GM23338 (cell line): ENCODE measurements at regions not wholly inside any gene's neighbourhood (a gene's known extent, or its start where the extent isn't known, plus 50 kb on each side); places are given as distances from the start of the nearest gene placed in this dataset.

Experiments used
- ATAC-seq: fragments of 200-7000 bp; cut with Tn5 transposase; 3 replicates; pipeline ENCODE4 v1.9.1; 2020
- DNase-seq: peaks from one replicate; pipeline ENCODE4 v3.0.0-alpha.2; 2015; ENCODE audit warnings: low spot score
- H2AFZ ChIP-seq: fragments of 200-600 bp; sonication (generic); 2 replicates; pipeline ENCODE4 v1.8.0; 2016; ENCODE audit warnings: antibody characterized with exemption, mild to moderate bottlenecking, moderate library complexity
- H3F3A ChIP-seq: fragments of 200-600 bp; sonication (generic); replicated peaks from 2 replicates; pipeline ENCODE4 v1.8.0; 2017; ENCODE audit warnings: antibody characterized with exemption, mixed run types, low read depth
- H3K27ac ChIP-seq: fragments of 200-600 bp; sonication (generic); 2 replicates; pipeline ENCODE4 v1.6.1; 2016; ENCODE audit warnings: low read depth
- H3K27me3 ChIP-seq: fragments of 200-600 bp; sonication (generic); 2 replicates; pipeline ENCODE4 v1.8.0; 2016; ENCODE audit warnings: mild to moderate bottlenecking, mixed run types, moderate library complexity; ENCODE audit not compliant: insufficient read depth
- H3K36me3 ChIP-seq: fragments of 200-600 bp; sonication (generic); 2 replicates; pipeline ENCODE4 v1.8.0; 2016; ENCODE audit warnings: mild to moderate bottlenecking; ENCODE audit not compliant: insufficient read depth
- H3K4me1 ChIP-seq: fragments of 200-600 bp; sonication (generic); 2 replicates; pipeline ENCODE4 v1.8.0; 2016; ENCODE audit warnings: mild to moderate bottlenecking, moderate library complexity; ENCODE audit not compliant: insufficient read depth
- H3K4me2 ChIP-seq: fragments of 200-600 bp; sonication (generic); 2 replicates; pipeline ENCODE4 v1.7.1; 2017; ENCODE audit warnings: mixed run types
- H3K4me3 ChIP-seq: fragments of 200-600 bp; sonication (generic); 2 replicates; pipeline ENCODE4 v1.6.1; 2016; ENCODE audit warnings: mixed run types
- H3K79me2 ChIP-seq: fragments of 200-600 bp; sonication (generic); replicated peaks from 2 replicates; pipeline ENCODE4 v1.8.0; 2017; ENCODE audit warnings: mild to moderate bottlenecking; ENCODE audit not compliant: insufficient read depth
- H3K9me2 ChIP-seq: fragments of 200-600 bp; sonication (generic); 2 replicates; pipeline ENCODE4 v1.8.0; 2017; ENCODE audit not compliant: insufficient read depth
- H4K20me1 ChIP-seq: fragments of 200-600 bp; sonication (generic); replicated peaks from 2 replicates; pipeline ENCODE4 v1.8.0; 2017; ENCODE audit warnings: mild to moderate bottlenecking; ENCODE audit not compliant: insufficient read depth
- H3K27ac Mint-ChIP-seq: 2 replicates; pipeline ENCODE4 v1.8.0; 2020; ENCODE audit warnings: inconsistent platforms, mild to moderate bottlenecking, moderate library complexity, mixed read lengths
- H3K27me3 Mint-ChIP-seq: 3 replicates; pipeline ENCODE4 v1.8.0; 2022; ENCODE audit warnings: low read depth, mild to moderate bottlenecking, moderate library complexity, mixed read lengths, inconsistent platforms; ENCODE audit not compliant: insufficient read depth, poor library complexity
- H3K36me3 Mint-ChIP-seq: 3 replicates; pipeline ENCODE4 v1.8.0; 2021; ENCODE audit warnings: low read depth, mild to moderate bottlenecking, inconsistent platforms, moderate library complexity, mixed read lengths
- H3K4me1 Mint-ChIP-seq: 3 replicates; pipeline ENCODE4 v1.8.0; 2020; ENCODE audit warnings: mild to moderate bottlenecking, inconsistent platforms, mixed read lengths
- H3K4me3 Mint-ChIP-seq: 3 replicates; pipeline ENCODE4 v1.8.0; 2021; ENCODE audit warnings: moderate library complexity, mild to moderate bottlenecking, inconsistent platforms, mixed read lengths
- H3K9me3 Mint-ChIP-seq: 3 replicates; pipeline ENCODE4 v1.8.0; 2020; ENCODE audit warnings: moderate library complexity, mild to moderate bottlenecking, inconsistent platforms, mixed read lengths
- CREB1 ChIP-seq: fragments of 250-450 bp; sonication (Bioruptor Pico); IDR thresholded peaks from 2 replicates; pipeline ENCODE4 v1.5.0; 2020; ENCODE audit warnings: low read depth, mild to moderate bottlenecking, moderate library complexity
- EZH2 ChIP-seq: fragments of 200-600 bp; sonication (generic); IDR thresholded peaks from one replicate; pipeline ENCODE4 v1.8.0; 2017; ENCODE audit warnings: antibody characterized with exemption, mild to moderate bottlenecking, low read depth; ENCODE audit not compliant: unreplicated experiment
- JUNB ChIP-seq: IDR thresholded peaks from one replicate; pipeline ENCODE4 v1.6.1; 2016; ENCODE audit warnings: antibody characterized with exemption; ENCODE audit not compliant: unreplicated experiment
- POLR2AphosphoS5 ChIP-seq: IDR thresholded peaks from 2 replicates; pipeline ENCODE4 v1.6.1; 2016; ENCODE audit warnings: antibody characterized with exemption, low read depth
- STAT1 ChIP-seq: IDR thresholded peaks from one replicate; pipeline ENCODE4 v1.6.1; 2016; ENCODE audit warnings: antibody characterized with exemption; ENCODE audit not compliant: unreplicated experiment
- ZNF114 ChIP-seq: fragments of 250-450 bp; sonication (Bioruptor Pico); IDR thresholded peaks from 2 replicates; pipeline ENCODE4 v1.5.0; 2020; ENCODE audit warnings: mild to moderate bottlenecking, moderate library complexity
- ZNF331 ChIP-seq: fragments of 250-450 bp; sonication (Bioruptor Pico); IDR thresholded peaks from 2 replicates; pipeline ENCODE4 v1.5.0; 2020; ENCODE audit warnings: low read depth, mild to moderate bottlenecking, moderate library complexity
- TF ChIP-seq, protein P1 (sequence below): IDR thresholded peaks from one replicate; pipeline ENCODE4 v1.6.1; 2018; ENCODE audit warnings: antibody characterized with exemption; ENCODE audit not compliant: unreplicated experiment
- TF ChIP-seq, protein P2 (sequence below): fragments of 250-450 bp; sonication (Bioruptor Pico); IDR thresholded peaks from 2 replicates; pipeline ENCODE4 v1.5.0; 2020; ENCODE audit warnings: mild to moderate bottlenecking, moderate library complexity
- TF ChIP-seq, protein P3 (sequence below), 2 experiments: fragments of 200-600 bp in 1 of 2; sonication (generic) in 1 of 2; conservative IDR thresholded peaks; 2 replicates each; pipeline versions ENCODE4 v1.5.1 to v1.6.1; 2016 to 2017; ENCODE audit warnings: antibody characterized with exemption in 2 of 2, low read depth in 2 of 2, mild to moderate bottlenecking in 2 of 2, moderate library complexity in 1 of 2

DNA sequence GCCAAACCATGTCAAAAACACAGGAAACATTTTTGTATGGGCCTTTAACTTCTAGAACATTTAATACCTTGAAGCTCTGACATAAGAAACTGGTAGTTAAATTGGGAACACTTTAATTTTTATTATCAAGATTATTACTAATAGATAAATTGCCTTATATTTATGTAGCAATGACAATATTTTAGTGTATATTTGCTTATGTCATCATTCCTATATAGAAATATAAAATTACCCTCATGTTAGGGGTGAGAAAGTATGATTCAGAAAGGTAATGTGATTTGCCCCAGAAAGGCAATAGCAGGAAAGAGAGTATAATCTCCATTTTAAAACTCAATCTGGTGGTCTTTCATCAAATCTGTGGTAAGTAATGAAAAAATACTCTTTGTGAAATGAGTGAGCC is 147.4 kb downstream of the IL15 start:
- no peak overlapping the region for H3K27ac ChIP-seq
- Mint-ChIP-seq H3K9me3 (peaks cover 7% of the 10 kb centered on the region), H3K36me3 (peaks cover 7% of the 10 kb centered on the region; the same call in 2 of the 3 replicates), H3K4me1 (no peaks in the 10 kb centered on the region), H3K4me3 (no peak overlapping the region), H3K27ac (no peak overlapping the region), H3K27me3 (no peaks in the 10 kb centered on the region)
- H3K4me3 ChIP-seq, result no peak overlapping the region
- no peak for DNase-seq
- H3K27me3 ChIP-seq, result no peaks in the 10 kb centered on the region
- H3K9me2 ChIP-seq, result peaks cover 7% of the 10 kb centered on the region; the same call in 1 of the 2 replicates
- no peak for ATAC-seq
- H3K4me2 ChIP-seq, result no peak overlapping the region
- no peaks in the 10 kb centered on the region for H3K36me3 ChIP-seq
- H3K4me1 ChIP-seq, result no peaks in the 10 kb centered on the region
- no peaks in the 10 kb centered on the region for H3F3A ChIP-seq
- H2AFZ ChIP-seq, result no peak overlapping the region
- no peaks in the 10 kb centered on the region for H3K79me2 ChIP-seq
- no peaks in the 10 kb centered on the region for H4K20me1 ChIP-seq
- TF ChIP-seq EZH2, result no peak

DNA sequence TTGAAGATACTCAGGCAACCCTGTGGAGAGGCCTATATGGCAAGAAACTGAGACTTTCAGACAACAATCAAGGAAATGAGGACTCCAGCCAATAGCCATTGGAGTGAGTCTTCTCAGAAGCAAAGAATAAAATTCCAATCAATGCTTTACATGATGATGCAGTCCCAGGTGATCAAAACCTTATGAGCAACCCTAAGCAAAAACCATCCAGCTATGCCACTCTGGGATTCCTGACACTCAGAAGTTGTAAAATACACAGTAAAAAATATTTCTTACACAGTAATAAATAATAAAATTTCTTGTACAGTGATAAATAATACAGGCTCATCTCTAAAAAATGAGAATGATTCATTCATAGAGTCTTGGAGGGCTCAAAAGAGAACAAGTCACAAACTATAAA is 150.6 kb downstream of the IL15 start:
- Mint-ChIP-seq H3K36me3 (peaks cover 7% of the 10 kb centered on the region; the same call in 2 of the 3 replicates), H3K4me1 (no peaks in the 10 kb centered on the region; the same call in 2 of the 3 replicates), H3K27me3 (no peaks in the 10 kb centered on the region), H3K4me3 (no peak overlapping the region), H3K27ac (no peak overlapping the region), H3K9me3 (peaks cover 7% of the 10 kb centered on the region)
- Histone ChIP-seq H3K79me2 (no peaks in the 10 kb centered on the region), H3K4me2 (no peak overlapping the region), H3K27ac (no peak overlapping the region), H3F3A (no peaks in the 10 kb centered on the region), H2AFZ (no peak overlapping the region), H3K4me3 (no peak overlapping the region), H4K20me1 (no peaks in the 10 kb centered on the region), H3K36me3 (no peaks in the 10 kb centered on the region), H3K9me2 (peaks cover 7% of the 10 kb centered on the region), H3K4me1 (no peaks in the 10 kb centered on the region), H3K27me3 (no peaks in the 10 kb centered on the region)
- ATAC-seq (no peak), DNase-seq (no peak)
- TF ChIP-seq, protein P1, sequence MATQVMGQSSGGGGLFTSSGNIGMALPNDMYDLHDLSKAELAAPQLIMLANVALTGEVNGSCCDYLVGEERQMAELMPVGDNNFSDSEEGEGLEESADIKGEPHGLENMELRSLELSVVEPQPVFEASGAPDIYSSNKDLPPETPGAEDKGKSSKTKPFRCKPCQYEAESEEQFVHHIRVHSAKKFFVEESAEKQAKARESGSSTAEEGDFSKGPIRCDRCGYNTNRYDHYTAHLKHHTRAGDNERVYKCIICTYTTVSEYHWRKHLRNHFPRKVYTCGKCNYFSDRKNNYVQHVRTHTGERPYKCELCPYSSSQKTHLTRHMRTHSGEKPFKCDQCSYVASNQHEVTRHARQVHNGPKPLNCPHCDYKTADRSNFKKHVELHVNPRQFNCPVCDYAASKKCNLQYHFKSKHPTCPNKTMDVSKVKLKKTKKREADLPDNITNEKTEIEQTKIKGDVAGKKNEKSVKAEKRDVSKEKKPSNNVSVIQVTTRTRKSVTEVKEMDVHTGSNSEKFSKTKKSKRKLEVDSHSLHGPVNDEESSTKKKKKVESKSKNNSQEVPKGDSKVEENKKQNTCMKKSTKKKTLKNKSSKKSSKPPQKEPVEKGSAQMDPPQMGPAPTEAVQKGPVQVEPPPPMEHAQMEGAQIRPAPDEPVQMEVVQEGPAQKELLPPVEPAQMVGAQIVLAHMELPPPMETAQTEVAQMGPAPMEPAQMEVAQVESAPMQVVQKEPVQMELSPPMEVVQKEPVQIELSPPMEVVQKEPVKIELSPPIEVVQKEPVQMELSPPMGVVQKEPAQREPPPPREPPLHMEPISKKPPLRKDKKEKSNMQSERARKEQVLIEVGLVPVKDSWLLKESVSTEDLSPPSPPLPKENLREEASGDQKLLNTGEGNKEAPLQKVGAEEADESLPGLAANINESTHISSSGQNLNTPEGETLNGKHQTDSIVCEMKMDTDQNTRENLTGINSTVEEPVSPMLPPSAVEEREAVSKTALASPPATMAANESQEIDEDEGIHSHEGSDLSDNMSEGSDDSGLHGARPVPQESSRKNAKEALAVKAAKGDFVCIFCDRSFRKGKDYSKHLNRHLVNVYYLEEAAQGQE, result no peak
- TF ChIP-seq STAT1 (no peak), CREB1 (no peak), ZNF331 (CRISPR knock-in tag) (no peak), JUNB (no peak), EZH2 (no peak), POLR2AphosphoS5 (no peak), ZNF114 (no peak)
- TF ChIP-seq, protein P2, sequence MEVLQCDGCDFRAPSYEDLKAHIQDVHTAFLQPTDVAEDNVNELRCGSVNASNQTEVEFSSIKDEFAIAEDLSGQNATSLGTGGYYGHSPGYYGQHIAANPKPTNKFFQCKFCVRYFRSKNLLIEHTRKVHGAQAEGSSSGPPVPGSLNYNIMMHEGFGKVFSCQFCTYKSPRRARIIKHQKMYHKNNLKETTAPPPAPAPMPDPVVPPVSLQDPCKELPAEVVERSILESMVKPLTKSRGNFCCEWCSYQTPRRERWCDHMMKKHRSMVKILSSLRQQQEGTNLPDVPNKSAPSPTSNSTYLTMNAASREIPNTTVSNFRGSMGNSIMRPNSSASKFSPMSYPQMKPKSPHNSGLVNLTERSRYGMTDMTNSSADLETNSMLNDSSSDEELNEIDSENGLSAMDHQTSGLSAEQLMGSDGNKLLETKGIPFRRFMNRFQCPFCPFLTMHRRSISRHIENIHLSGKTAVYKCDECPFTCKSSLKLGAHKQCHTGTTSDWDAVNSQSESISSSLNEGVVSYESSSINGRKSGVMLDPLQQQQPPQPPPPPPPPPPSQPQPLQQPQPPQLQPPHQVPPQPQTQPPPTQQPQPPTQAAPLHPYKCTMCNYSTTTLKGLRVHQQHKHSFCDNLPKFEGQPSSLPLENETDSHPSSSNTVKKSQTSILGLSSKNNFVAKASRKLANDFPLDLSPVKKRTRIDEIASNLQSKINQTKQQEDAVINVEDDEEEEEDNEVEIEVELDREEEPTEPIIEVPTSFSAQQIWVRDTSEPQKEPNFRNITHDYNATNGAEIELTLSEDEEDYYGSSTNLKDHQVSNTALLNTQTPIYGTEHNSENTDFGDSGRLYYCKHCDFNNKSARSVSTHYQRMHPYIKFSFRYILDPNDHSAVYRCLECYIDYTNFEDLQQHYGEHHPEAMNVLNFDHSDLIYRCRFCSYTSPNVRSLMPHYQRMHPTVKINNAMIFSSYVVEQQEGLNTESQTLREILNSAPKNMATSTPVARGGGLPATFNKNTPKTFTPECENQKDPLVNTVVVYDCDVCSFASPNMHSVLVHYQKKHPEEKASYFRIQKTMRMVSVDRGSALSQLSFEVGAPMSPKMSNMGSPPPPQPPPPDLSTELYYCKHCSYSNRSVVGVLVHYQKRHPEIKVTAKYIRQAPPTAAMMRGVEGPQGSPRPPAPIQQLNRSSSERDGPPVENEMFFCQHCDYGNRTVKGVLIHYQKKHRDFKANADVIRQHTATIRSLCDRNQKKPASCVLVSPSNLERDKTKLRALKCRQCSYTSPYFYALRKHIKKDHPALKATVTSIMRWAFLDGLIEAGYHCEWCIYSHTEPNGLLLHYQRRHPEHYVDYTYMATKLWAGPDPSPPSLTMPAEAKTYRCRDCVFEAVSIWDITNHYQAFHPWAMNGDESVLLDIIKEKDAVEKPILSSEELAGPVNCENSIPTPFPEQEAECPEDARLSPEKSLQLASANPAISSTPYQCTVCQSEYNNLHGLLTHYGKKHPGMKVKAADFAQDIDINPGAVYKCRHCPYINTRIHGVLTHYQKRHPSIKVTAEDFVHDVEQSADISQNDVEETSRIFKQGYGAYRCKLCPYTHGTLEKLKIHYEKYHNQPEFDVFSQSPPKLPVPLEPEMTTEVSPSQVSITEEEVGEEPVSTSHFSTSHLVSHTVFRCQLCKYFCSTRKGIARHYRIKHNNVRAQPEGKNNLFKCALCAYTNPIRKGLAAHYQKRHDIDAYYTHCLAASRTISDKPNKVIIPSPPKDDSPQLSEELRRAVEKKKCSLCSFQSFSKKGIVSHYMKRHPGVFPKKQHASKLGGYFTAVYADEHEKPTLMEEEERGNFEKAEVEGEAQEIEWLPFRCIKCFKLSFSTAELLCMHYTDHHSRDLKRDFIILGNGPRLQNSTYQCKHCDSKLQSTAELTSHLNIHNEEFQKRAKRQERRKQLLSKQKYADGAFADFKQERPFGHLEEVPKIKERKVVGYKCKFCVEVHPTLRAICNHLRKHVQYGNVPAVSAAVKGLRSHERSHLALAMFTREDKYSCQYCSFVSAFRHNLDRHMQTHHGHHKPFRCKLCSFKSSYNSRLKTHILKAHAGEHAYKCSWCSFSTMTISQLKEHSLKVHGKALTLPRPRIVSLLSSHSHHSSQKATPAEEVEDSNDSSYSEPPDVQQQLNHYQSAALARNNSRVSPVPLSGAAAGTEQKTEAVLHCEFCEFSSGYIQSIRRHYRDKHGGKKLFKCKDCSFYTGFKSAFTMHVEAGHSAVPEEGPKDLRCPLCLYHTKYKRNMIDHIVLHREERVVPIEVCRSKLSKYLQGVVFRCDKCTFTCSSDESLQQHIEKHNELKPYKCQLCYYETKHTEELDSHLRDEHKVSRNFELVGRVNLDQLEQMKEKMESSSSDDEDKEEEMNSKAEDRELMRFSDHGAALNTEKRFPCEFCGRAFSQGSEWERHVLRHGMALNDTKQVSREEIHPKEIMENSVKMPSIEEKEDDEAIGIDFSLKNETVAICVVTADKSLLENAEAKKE, result no peak
- TF ChIP-seq, protein P3, sequence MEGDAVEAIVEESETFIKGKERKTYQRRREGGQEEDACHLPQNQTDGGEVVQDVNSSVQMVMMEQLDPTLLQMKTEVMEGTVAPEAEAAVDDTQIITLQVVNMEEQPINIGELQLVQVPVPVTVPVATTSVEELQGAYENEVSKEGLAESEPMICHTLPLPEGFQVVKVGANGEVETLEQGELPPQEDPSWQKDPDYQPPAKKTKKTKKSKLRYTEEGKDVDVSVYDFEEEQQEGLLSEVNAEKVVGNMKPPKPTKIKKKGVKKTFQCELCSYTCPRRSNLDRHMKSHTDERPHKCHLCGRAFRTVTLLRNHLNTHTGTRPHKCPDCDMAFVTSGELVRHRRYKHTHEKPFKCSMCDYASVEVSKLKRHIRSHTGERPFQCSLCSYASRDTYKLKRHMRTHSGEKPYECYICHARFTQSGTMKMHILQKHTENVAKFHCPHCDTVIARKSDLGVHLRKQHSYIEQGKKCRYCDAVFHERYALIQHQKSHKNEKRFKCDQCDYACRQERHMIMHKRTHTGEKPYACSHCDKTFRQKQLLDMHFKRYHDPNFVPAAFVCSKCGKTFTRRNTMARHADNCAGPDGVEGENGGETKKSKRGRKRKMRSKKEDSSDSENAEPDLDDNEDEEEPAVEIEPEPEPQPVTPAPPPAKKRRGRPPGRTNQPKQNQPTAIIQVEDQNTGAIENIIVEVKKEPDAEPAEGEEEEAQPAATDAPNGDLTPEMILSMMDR (conservative IDR thresholded peaks at IDR 0.05; ENCODE audit: low read depth in 2 of 2), result no peak
